Left lung (tissue), 4 donors: ENCODE measurements at regions not wholly inside any gene's neighbourhood (a gene's known extent, or its start where the extent isn't known, plus 50 kb on each side); places are given as distances from the start of the nearest gene placed in this dataset.

Source experiments
- ATAC-seq: fragments of 200-7000 bp; cut with Tn5 transposase; one replicate; pipeline ENCODE4 v1.9.1; 2020; ENCODE audit warnings: moderate library complexity
- DNase-seq, 4 donors: peaks; one replicate each; pipeline ENCODE4 v3.0.0-alpha.2; 2013 to 2020
- H3K27ac ChIP-seq, 2 donors: fragments of 200-600 bp; sonication (generic) in 1 of 2; one replicate each; pipeline versions ENCODE4 v1.5.0 to v1.8.0; 2020 to 2021
- H3K27me3 ChIP-seq, 2 donors: fragments of 200-600 bp; sonication (generic) in 1 of 2; one replicate each; pipeline versions ENCODE4 v1.5.0 to v1.8.0; 2020 to 2021
- H3K36me3 ChIP-seq, 2 donors: fragments of 200-600 bp; sonication (generic) in 1 of 2; one replicate each; pipeline versions ENCODE4 v1.5.0 to v1.8.0; 2020 to 2021
- H3K4me1 ChIP-seq, 2 donors: fragments of 200-600 bp; one replicate each; pipeline ENCODE4 v1.8.0; 2021
- H3K4me3 ChIP-seq, 2 donors: fragments of 200-600 bp; sonication (generic) in 1 of 2; one replicate each; pipeline versions ENCODE4 v1.5.0 to v1.8.0; 2020 to 2021; ENCODE audit warnings: mild to moderate bottlenecking in 1 of 2
- H3K9me3 ChIP-seq, 2 donors: fragments of 200-600 bp; sonication (generic) in 1 of 2; one replicate each; pipeline versions ENCODE4 v1.5.0 to v1.8.0; 2020 to 2021
- intact Hi-C, 2 donors: fragments of 100-400 bp; cut with DNase I; formaldehyde crosslinking; loops; one replicate each; pipeline versions ENCODE4 v1.11.2 to v1.14.2; 2022
- TF ChIP-seq, protein P1 (sequence below), 2 donors: fragments of 200-600 bp; sonication (generic) in 1 of 2; IDR thresholded peaks; one replicate each; pipeline versions ENCODE4 v1.5.0 to v1.8.0; 2021; ENCODE audit warnings: antibody characterized with exemption in 2 of 2
- donor health status: DM: no; HTN: yes; CAD: no.
- donor health status: DM: no; HTN: no; CAD: no.

DNA sequence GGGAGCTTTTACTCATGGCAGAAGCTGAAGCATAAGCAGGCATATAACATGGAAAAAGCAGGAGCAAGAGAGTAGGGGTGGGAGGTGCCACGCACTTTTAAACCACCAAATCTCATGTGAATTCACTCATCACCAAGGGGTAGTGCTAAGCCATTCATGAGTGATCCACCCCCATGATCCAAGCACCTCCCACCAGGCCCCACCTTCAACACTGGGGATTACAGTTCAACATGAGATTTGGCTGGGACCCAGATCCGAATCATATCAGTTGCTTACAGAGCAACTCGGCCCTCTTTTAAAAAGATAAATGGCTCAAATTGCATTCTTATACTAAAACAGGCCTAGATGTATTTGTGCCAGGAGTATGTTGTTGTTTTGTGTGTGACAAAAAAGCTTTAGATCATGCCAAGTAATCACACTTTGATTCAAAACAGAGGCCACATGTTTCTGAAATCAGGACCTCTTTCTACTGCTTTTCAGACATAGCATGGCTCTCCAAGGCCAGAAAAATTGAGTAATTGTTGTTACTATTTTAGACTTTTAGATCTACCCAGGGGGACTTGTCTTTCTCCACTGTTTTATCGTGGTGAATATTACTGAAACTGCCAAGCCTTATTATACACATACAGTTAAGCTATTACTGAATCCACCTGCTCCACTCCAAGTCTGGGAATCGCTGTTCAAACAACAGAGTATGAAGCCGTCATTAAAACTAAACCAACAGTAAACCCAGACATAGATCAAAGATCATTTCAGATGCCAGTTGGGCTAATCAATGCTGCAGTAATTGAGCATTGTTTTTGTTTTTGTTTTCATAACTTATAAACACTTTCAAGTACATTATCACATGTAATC, 163.3 kb downstream of the KCNJ2 start:
- ATAC-seq, result no peak
- Histone ChIP-seq H3K4me1 (peaks cover 0 to 2% of the 10 kb centered on the region in 2 donors), H3K9me3 (no peaks in the 10 kb centered on the region), H3K27me3 (no peaks in the 10 kb centered on the region), H3K4me3 (no peak overlapping the region), H3K27ac (no peak overlapping the region), H3K36me3 (no peaks in the 10 kb centered on the region)
- TF ChIP-seq, protein P1, sequence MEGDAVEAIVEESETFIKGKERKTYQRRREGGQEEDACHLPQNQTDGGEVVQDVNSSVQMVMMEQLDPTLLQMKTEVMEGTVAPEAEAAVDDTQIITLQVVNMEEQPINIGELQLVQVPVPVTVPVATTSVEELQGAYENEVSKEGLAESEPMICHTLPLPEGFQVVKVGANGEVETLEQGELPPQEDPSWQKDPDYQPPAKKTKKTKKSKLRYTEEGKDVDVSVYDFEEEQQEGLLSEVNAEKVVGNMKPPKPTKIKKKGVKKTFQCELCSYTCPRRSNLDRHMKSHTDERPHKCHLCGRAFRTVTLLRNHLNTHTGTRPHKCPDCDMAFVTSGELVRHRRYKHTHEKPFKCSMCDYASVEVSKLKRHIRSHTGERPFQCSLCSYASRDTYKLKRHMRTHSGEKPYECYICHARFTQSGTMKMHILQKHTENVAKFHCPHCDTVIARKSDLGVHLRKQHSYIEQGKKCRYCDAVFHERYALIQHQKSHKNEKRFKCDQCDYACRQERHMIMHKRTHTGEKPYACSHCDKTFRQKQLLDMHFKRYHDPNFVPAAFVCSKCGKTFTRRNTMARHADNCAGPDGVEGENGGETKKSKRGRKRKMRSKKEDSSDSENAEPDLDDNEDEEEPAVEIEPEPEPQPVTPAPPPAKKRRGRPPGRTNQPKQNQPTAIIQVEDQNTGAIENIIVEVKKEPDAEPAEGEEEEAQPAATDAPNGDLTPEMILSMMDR (IDR thresholded peaks at IDR 0.05), result no peak
- peak in 1 of 4 donors; percentile 48 for DNase-seq
- intact Hi-C loops, result no loop called here

DNA sequence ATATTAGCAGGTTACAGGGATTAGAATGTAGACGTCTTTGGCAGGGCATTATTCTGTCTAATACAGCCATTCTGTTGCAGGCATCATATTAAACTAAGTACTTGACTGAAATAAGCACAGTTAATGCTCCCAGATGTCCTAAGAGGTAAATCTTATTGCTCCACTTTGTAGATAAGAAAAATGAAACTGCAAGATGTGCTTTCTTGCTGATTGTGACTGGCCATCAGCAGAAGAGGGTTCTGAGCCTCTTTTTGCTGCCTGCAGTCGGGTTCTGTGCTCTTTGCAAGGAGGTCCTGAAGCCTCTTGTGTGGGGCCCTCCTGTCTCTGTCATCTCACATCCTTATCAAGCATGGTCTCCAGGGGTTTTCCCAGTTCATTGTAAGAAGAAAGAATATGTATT, 167.1 kb downstream of the KCNJ2 start:
- ATAC-seq (no peak), DNase-seq (no peak)
- intact Hi-C loops, result no loop called here
- no peaks in the 10 kb centered on the region for H3K9me3 ChIP-seq
- TF ChIP-seq, protein P1 (IDR thresholded peaks at IDR 0.05), result no peak
- H3K4me3 ChIP-seq, result no peak overlapping the region
- H3K27ac ChIP-seq, result no peak overlapping the region
- H3K36me3 ChIP-seq, result no peaks in the 10 kb centered on the region
- H3K27me3 ChIP-seq, result no peaks in the 10 kb centered on the region
- H3K4me1 ChIP-seq, result peaks cover 0 to 2% of the 10 kb centered on the region in 2 donors

DNA sequence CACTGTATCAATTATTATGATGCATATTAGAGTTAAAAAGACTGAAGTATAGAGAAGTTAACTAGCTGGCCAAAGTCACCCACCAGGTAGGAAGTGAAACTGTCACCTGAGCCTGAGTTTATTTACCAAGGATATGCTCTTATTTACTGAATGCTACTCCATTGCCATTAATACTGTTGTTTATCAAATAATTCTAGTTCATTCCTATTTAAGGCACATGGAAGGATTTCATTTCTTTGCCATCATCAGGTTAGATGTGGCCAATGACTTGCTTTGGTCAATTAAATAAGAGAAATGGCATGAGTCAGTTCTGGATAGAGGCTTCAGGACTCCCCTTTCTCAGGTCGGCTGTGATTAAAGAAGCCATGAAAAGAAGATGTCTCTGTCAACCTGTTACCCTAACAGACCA, 169.6 kb downstream of the KCNJ2 start:
- H3K9me3 ChIP-seq, result no peaks in the 10 kb centered on the region
- no peak overlapping the region for H3K27ac ChIP-seq
- no peaks in the 10 kb centered on the region for H3K27me3 ChIP-seq
- DNase-seq (no peak), ATAC-seq (no peak)
- no peaks in the 10 kb centered on the region for H3K36me3 ChIP-seq
- TF ChIP-seq, protein P1 (IDR thresholded peaks at IDR 0.05), result no peak
- H3K4me3 ChIP-seq, result no peak overlapping the region
- H3K4me1 ChIP-seq, result peaks cover 0 to 10% of the 10 kb centered on the region in 2 donors
- intact Hi-C loops, result no loop called here

DNA sequence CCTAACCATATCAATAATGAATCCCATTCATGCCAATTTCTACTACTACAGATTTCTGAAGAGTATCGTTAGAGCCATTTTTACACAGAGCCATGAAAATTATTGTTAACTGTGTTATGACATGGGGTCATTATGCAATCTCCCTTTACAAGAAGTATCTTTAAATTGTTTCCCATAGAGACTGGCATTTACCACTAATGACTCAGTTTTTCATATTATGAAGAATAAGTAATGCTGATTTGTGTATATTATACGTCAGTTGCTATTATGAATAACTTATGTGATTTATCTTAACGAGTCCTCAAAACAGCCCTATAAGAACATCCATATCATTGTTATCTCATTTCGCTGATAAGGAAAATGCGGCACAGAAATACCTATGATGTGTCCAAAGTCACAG, 173.8 kb downstream of the KCNJ2 start:
- TF ChIP-seq, protein P1 (IDR thresholded peaks at IDR 0.05), result no peak
- H3K27me3 ChIP-seq, result no peaks in the 10 kb centered on the region
- H3K9me3 ChIP-seq, result no peaks in the 10 kb centered on the region
- peaks cover 0 to 24% of the 10 kb centered on the region in 2 donors for H3K4me1 ChIP-seq
- H3K4me3 ChIP-seq, result no peak overlapping the region
- H3K27ac ChIP-seq, result no peak overlapping the region
- H3K36me3 ChIP-seq, result no peaks in the 10 kb centered on the region
- DNase-seq (no peak), ATAC-seq (no peak)
- intact Hi-C loops, result no loop called here

DNA sequence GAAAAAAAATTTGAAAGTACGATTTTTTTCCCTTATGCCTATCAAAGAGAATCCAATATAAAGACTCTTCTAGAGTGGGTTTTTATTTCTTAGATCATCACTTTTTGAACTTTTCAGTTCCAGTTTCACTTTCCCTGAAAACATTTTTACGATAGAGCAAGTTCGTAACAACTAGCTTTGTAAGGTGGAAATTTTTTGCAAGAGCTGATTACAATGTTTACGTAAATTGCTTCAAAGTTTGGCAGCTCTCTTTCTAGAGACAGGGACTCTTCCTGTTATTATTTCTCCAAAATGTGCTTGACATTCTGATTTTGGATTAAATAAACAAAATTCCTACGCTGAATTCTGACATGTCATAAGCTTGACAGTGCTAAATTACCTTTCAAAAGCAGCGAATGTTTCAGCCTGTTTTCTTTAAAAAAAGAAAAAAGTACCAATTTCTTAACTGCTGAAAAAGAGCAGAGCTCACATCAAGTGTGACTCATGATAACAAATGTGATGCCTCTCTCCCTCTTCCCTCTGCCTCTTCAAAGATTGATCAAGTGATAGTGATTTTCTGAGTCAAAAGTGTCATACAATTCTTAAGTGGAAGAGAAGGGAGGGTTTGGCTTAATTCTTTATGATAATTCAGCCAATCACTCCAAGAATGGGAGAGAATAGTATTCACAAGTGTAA, 175.2 kb downstream of the KCNJ2 start:
- H3K4me1 ChIP-seq, result peaks cover 0 to 24% of the 10 kb centered on the region in 2 donors
- DNase-seq (peak in 1 of 4 donors; percentile 24), ATAC-seq (peak; percentile 50)
- H3K27ac ChIP-seq, result peak overlapping the region; percentile 45 to 74
- H3K36me3 ChIP-seq, result no peaks in the 10 kb centered on the region
- H3K9me3 ChIP-seq, result no peaks in the 10 kb centered on the region
- intact Hi-C loops, result no loop called here
- H3K4me3 ChIP-seq, result peak overlapping the region; percentile 15 to 16
- TF ChIP-seq, protein P1 (IDR thresholded peaks at IDR 0.05), result no peak
- H3K27me3 ChIP-seq, result no peaks in the 10 kb centered on the region
